Adrenal gland (tissue), 5 donors: ENCODE measurements at regions not wholly inside any gene's neighbourhood (a gene's known extent, or its start where the extent isn't known, plus 50 kb on each side); places are given as distances from the start of the nearest gene placed in this dataset.

ENCODE experiments used
- POLR2A ChIP-seq, 2 donors: fragments of 450-650 bp; IDR thresholded peaks; one replicate each; pipeline ENCODE4 v1.6.1; 2017; ENCODE audit warnings: antibody characterized with exemption in 2 of 2, mild to moderate bottlenecking in 2 of 2, moderate library complexity in 1 of 2
- TF ChIP-seq, protein P1 (sequence below), 6 experiments: fragments of 450-650 bp in 4 of 6; fragments of 200-600 bp in 2 of 6; sonication (generic) in 1 of 6; IDR thresholded peaks; 1 replicate in 5 of 6; 2 replicates in 1 of 6; pipeline versions ENCODE4 v1.5.1 to v1.8.0; 2016 to 2021; ENCODE audit warnings: antibody characterized with exemption in 6 of 6, mild to moderate bottlenecking in 2 of 6, moderate library complexity in 1 of 6
- donor health status: DM: no; HTN: no; CAD: no.

GRCh38 chr7:109256762-109257560 is 687.3 kb downstream of the DNAJB9 start:
- TF ChIP-seq POLR2A (IDR thresholded peaks at IDR 0.05) = no peak
- TF ChIP-seq, protein P1, sequence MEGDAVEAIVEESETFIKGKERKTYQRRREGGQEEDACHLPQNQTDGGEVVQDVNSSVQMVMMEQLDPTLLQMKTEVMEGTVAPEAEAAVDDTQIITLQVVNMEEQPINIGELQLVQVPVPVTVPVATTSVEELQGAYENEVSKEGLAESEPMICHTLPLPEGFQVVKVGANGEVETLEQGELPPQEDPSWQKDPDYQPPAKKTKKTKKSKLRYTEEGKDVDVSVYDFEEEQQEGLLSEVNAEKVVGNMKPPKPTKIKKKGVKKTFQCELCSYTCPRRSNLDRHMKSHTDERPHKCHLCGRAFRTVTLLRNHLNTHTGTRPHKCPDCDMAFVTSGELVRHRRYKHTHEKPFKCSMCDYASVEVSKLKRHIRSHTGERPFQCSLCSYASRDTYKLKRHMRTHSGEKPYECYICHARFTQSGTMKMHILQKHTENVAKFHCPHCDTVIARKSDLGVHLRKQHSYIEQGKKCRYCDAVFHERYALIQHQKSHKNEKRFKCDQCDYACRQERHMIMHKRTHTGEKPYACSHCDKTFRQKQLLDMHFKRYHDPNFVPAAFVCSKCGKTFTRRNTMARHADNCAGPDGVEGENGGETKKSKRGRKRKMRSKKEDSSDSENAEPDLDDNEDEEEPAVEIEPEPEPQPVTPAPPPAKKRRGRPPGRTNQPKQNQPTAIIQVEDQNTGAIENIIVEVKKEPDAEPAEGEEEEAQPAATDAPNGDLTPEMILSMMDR (IDR thresholded peaks at IDR 0.05) = no peak
